H1 (cell line): ENCODE measurements at regions not wholly inside any gene's neighbourhood (a gene's known extent, or its start where the extent isn't known, plus 50 kb on each side); places are given as distances from the start of the nearest gene placed in this dataset.

ENCODE experiments used
- CTCF ChIA-PET: fragments of 300-600 bp; sonication (Branson Sonifier 250); formaldehyde crosslinking; loops from one replicate; lab custom pipeline; 2021; ENCODE audit not compliant: partially characterized antibody; lab: Charles Lee
- POLR2A ChIA-PET: fragments of 300-600 bp; sonication (Branson Sonifier 250); formaldehyde crosslinking; loops from one replicate; lab custom pipeline; 2021; ENCODE audit warnings: inconsistent platforms; ENCODE audit not compliant: partially characterized antibody; lab: Charles Lee
- DNase-seq, 2 experiments: peaks; one replicate each; pipeline versions ENCODE4 v3.0.0 to v3.0.0-alpha.2; 2010 to 2022; ENCODE audit warnings: low spot score in 2 of 2, low read depth in 1 of 2, mixed read lengths in 1 of 2
- FAIRE-seq: peaks from 2 replicates; lab custom pipeline; 2011; peaks lifted over from hg19 to GRCh38; lab: Jason Lieb, UNC
- H2AFZ ChIP-seq: 2 replicates; pipeline ENCODE4 v1.8.1; 2012; ENCODE audit warnings: low read length, inconsistent platforms
- H2AK5ac ChIP-seq: 2 replicates; pipeline ENCODE4 v1.6.1; 2013; ENCODE audit warnings: low read depth, low read length
- H2BK120ac ChIP-seq: replicated peaks from 2 replicates; pipeline ENCODE3; 2013; ENCODE audit warnings: low read depth, low read length, inconsistent platforms
- H2BK12ac ChIP-seq: 2 replicates; pipeline ENCODE4 v1.6.1; 2013; ENCODE audit warnings: low read depth, low read length
- H2BK15ac ChIP-seq: 2 replicates; pipeline ENCODE4 v1.6.1; 2013; ENCODE audit warnings: low read length
- H2BK20ac ChIP-seq: 2 replicates; pipeline ENCODE4 v1.6.1; 2013; ENCODE audit warnings: low read length
- H2BK5ac ChIP-seq: 2 replicates; pipeline ENCODE4 v1.6.1; 2013; ENCODE audit warnings: low read depth, low read length
- H3K14ac ChIP-seq: 2 replicates; pipeline ENCODE4 v1.6.1; 2013; ENCODE audit warnings: inconsistent platforms; ENCODE audit not compliant: insufficient read length
- H3K18ac ChIP-seq: 2 replicates; pipeline ENCODE4 v1.6.1; 2013; ENCODE audit warnings: low read length; ENCODE audit errors: extremely low read depth
- H3K23ac ChIP-seq: 2 replicates; pipeline ENCODE4 v1.6.1; 2013; ENCODE audit warnings: inconsistent platforms; ENCODE audit not compliant: insufficient read length
- H3K23me2 ChIP-seq: 2 replicates; pipeline ENCODE4 v1.6.1; 2013; ENCODE audit warnings: low read depth, low read length
- H3K27ac ChIP-seq: 2 replicates; pipeline ENCODE4 v1.6.1; 2011; ENCODE audit warnings: low read depth, low read length, inconsistent platforms
- H3K27me3 ChIP-seq, 4 experiments: replicated peaks in 1 of 4; 1 replicate in 1 of 4; 2 replicates in 3 of 4; pipeline versions ENCODE4 v1.6.1 to v1.8.1; 2011 to 2013; ENCODE audit warnings: low read length in 3 of 4, mild to moderate bottlenecking in 3 of 4, inconsistent platforms in 2 of 4, mixed read lengths in 2 of 4, moderate library complexity in 1 of 4; ENCODE audit not compliant: control insufficient read depth in 3 of 4, insufficient read depth in 3 of 4; ENCODE audit errors: extremely low read depth in 1 of 4
- H3K36me3 ChIP-seq, 4 experiments: 2 replicates each; pipeline versions ENCODE4 v1.6.1 to v1.8.1; 2011 to 2013; ENCODE audit warnings: mild to moderate bottlenecking in 4 of 4, low read length in 3 of 4, moderate library complexity in 2 of 4, control low read depth in 1 of 4, inconsistent platforms in 1 of 4; ENCODE audit not compliant: insufficient read depth in 4 of 4, control insufficient read depth in 2 of 4
- H3K4ac ChIP-seq: replicated peaks from 2 replicates; pipeline ENCODE3; 2013; ENCODE audit warnings: low read length, low read depth, mixed read lengths, inconsistent platforms; ENCODE audit not compliant: insufficient read length
- H3K4me1 ChIP-seq, 4 experiments: replicated peaks in 1 of 4; 1 replicate in 1 of 4; 2 replicates in 3 of 4; pipeline versions ENCODE4 v1.6.1 to v1.8.1; 2011 to 2013; ENCODE audit warnings: low read length in 3 of 4, inconsistent platforms in 2 of 4, mixed read lengths in 1 of 4; ENCODE audit not compliant: insufficient read depth in 4 of 4, control insufficient read depth in 3 of 4
- H3K4me2 ChIP-seq, 2 experiments: 2 replicates each; pipeline versions ENCODE4 v1.6.1 to v1.8.1; 2011 to 2013; ENCODE audit warnings: low read depth in 2 of 2, low read length in 2 of 2, control low read depth in 1 of 2, inconsistent platforms in 1 of 2, mild to moderate bottlenecking in 1 of 2; ENCODE audit not compliant: insufficient read depth in 1 of 2
- H3K4me3 ChIP-seq, 4 experiments: fragments of 200-600, 300-600 bp in 1 of 4; sonication (generic), shearing (Covaris generic), sonication (Bioruptor Twin) in 1 of 4; 2 replicates each; pipeline versions ENCODE4 v1.5.1 to v1.8.1; 2011 to 2016; ENCODE audit warnings: low read length in 4 of 4, low read depth in 3 of 4, control low read depth in 2 of 4, inconsistent platforms in 2 of 4, mild to moderate bottlenecking in 2 of 4, mixed read lengths in 1 of 4, moderate library complexity in 1 of 4; ENCODE audit not compliant: insufficient read depth in 2 of 4; ENCODE audit errors: extremely low read depth in 1 of 4
- H3K56ac ChIP-seq: replicated peaks from 2 replicates; pipeline ENCODE3; 2013; ENCODE audit warnings: low read depth, mild to moderate bottlenecking, mixed read lengths, low read length, inconsistent platforms; ENCODE audit not compliant: insufficient read length
- H3K79me1 ChIP-seq: 2 replicates; pipeline ENCODE4 v1.6.1; 2013; ENCODE audit warnings: low read depth, low read length, control low read depth
- H3K79me2 ChIP-seq, 2 experiments: 2 replicates each; pipeline versions ENCODE4 v1.6.1 to v1.8.1; 2012 to 2013; ENCODE audit warnings: low read length in 2 of 2, mild to moderate bottlenecking in 2 of 2, inconsistent platforms in 1 of 2; ENCODE audit not compliant: insufficient read depth in 2 of 2, control insufficient read depth in 1 of 2
- H3K9ac ChIP-seq, 4 experiments: replicated peaks in 1 of 4; 1 replicate in 1 of 4; 2 replicates in 3 of 4; pipeline versions ENCODE4 v1.6.1 to v1.8.1; 2011 to 2013; ENCODE audit warnings: low read depth in 3 of 4, low read length in 3 of 4, control low read depth in 2 of 4, mild to moderate bottlenecking in 2 of 4, moderate library complexity in 2 of 4, inconsistent platforms in 1 of 4; ENCODE audit errors: extremely low read depth in 1 of 4
- H3K9me3 ChIP-seq, 2 experiments: 2 replicates each; pipeline versions ENCODE4 v1.6.1 to v1.8.1; 2012 to 2013; ENCODE audit warnings: mild to moderate bottlenecking in 2 of 2, moderate library complexity in 2 of 2, control low read depth in 1 of 2, inconsistent platforms in 1 of 2, low read depth in 1 of 2, low read length in 1 of 2, mixed read lengths in 1 of 2; ENCODE audit not compliant: insufficient read depth in 2 of 2
- H4K20me1 ChIP-seq, 2 experiments: replicated peaks in 1 of 2; 2 replicates each; pipeline versions ENCODE3 to v1.8.1; 2011 to 2013; ENCODE audit warnings: inconsistent platforms in 2 of 2, low read length in 2 of 2, mild to moderate bottlenecking in 1 of 2; ENCODE audit not compliant: insufficient read depth in 2 of 2, control insufficient read depth in 1 of 2
- H4K5ac ChIP-seq: 2 replicates; pipeline ENCODE4 v1.6.1; 2013; ENCODE audit warnings: low read length, low read depth, mixed read lengths, inconsistent platforms; ENCODE audit not compliant: insufficient read length
- H4K8ac ChIP-seq: 2 replicates; pipeline ENCODE4 v1.8.0; 2013; ENCODE audit warnings: mild to moderate bottlenecking, moderate library complexity, low read length, inconsistent platforms; ENCODE audit not compliant: insufficient read depth; ENCODE audit errors: extremely low read depth
- H4K91ac ChIP-seq: replicated peaks from 2 replicates; pipeline ENCODE3; 2013; ENCODE audit warnings: low read length, mixed read lengths, inconsistent platforms; ENCODE audit not compliant: insufficient read length
- ASH2L ChIP-seq: fragments of 200-600, 300-600 bp; sonication (generic); IDR thresholded peaks from one replicate; pipeline ENCODE4 v1.7.1; 2017; ENCODE audit warnings: low read length
- BACH1 ChIP-seq: IDR thresholded peaks from 2 replicates; pipeline ENCODE4 v1.6.1; 2012; ENCODE audit warnings: low read length, improper control_type of control experiment
- BCL11A ChIP-seq, 2 experiments: IDR thresholded peaks; one replicate each; pipeline ENCODE4 v1.6.1; 2011; ENCODE audit warnings: low read depth in 2 of 2, low read length in 2 of 2, mild to moderate bottlenecking in 2 of 2
- CEBPB ChIP-seq: IDR thresholded peaks from 2 replicates; pipeline ENCODE4 v1.6.1; 2012; ENCODE audit warnings: low read depth, low read length
- EGR1 ChIP-seq: IDR thresholded peaks from 2 replicates; pipeline ENCODE4 v1.6.1; 2011; ENCODE audit warnings: low read depth, low read length, borderline replicate concordance
- GABPA ChIP-seq: IDR thresholded peaks from 2 replicates; pipeline ENCODE4 v1.6.1; 2011; ENCODE audit warnings: mild to moderate bottlenecking, low read length, moderate library complexity, borderline replicate concordance; ENCODE audit not compliant: insufficient read depth
- HDAC6 ChIP-seq: IDR thresholded peaks from one replicate; pipeline ENCODE4 v1.7.1; 2012; ENCODE audit warnings: low read depth, mild to moderate bottlenecking, inconsistent platforms, low read length, moderate library complexity
- NRF1 ChIP-seq: IDR thresholded peaks from 2 replicates; pipeline ENCODE4 v1.6.1; 2011; ENCODE audit warnings: mild to moderate bottlenecking, low read depth, low read length, improper control_type of control experiment
- POLR2AphosphoS5 ChIP-seq: IDR thresholded peaks from 2 replicates; pipeline ENCODE4 v1.6.1; 2011; ENCODE audit warnings: low read depth, low read length
- RAD21 ChIP-seq, 2 experiments: IDR thresholded peaks in 1 of 2; conservative IDR thresholded peaks in 1 of 2; 2 replicates each; pipeline ENCODE4 v1.6.1; 2011; ENCODE audit warnings: low read depth in 2 of 2, low read length in 2 of 2, improper control_type of control experiment in 1 of 2, inconsistent platforms in 1 of 2, mild to moderate bottlenecking in 1 of 2, moderate library complexity in 1 of 2
- RBBP5 ChIP-seq: IDR thresholded peaks from 2 replicates; pipeline ENCODE4 v1.7.1; 2012; ENCODE audit warnings: low read depth, mild to moderate bottlenecking, inconsistent platforms, low read length, moderate library complexity, borderline replicate concordance
- SAP30 ChIP-seq: fragments of 300-600 bp; sonication (generic); IDR thresholded peaks from 2 replicates; pipeline ENCODE4 v1.7.1; 2012; ENCODE audit warnings: low read length, moderate library complexity, mild to moderate bottlenecking, inconsistent platforms; ENCODE audit not compliant: insufficient read depth, insufficient replicate concordance
- SP1 ChIP-seq: IDR thresholded peaks from 2 replicates; pipeline ENCODE4 v1.6.1; 2011; ENCODE audit warnings: low read depth, low read length
- SRF ChIP-seq: IDR thresholded peaks from 2 replicates; pipeline ENCODE4 v1.6.1; 2011; ENCODE audit warnings: mild to moderate bottlenecking, low read depth, low read length, moderate library complexity
- TAF1 ChIP-seq: IDR thresholded peaks from 2 replicates; pipeline ENCODE4 v1.6.1; 2011; ENCODE audit warnings: mild to moderate bottlenecking, low read depth, low read length
- TEAD4 ChIP-seq: IDR thresholded peaks from 2 replicates; pipeline ENCODE4 v1.6.1; 2012; ENCODE audit warnings: low read depth, low read length, inconsistent platforms, mixed read lengths

GRCh38 chr12:58068706-58069105 is 127.3 kb downstream of the ATP23 start:
- H3K23ac ChIP-seq, result no peak overlapping the region
- H3K23me2 ChIP-seq, result no peaks in the 10 kb centered on the region
- no peaks in the 10 kb centered on the region for H3K79me1 ChIP-seq
- DNase-seq (no peak), FAIRE-seq (no peak)
- no peak overlapping the region for H3K9ac ChIP-seq
- H3K4me3 ChIP-seq, result no peak overlapping the region
- no peaks in the 10 kb centered on the region for H3K9me3 ChIP-seq
- no peak overlapping the region for H2BK120ac ChIP-seq
- H3K27me3 ChIP-seq, result no peaks in the 10 kb centered on the region
- H2AFZ ChIP-seq, result no peak overlapping the region
- no peak overlapping the region for H4K5ac ChIP-seq
- H3K27ac ChIP-seq, result no peak overlapping the region
- H3K4ac ChIP-seq, result no peak overlapping the region
- no peak overlapping the region for H3K18ac ChIP-seq
- CTCF ChIA-PET, result no interaction called here
- no peak overlapping the region for H3K14ac ChIP-seq
- H3K4me1 ChIP-seq, result no peaks in the 10 kb centered on the region
- H4K91ac ChIP-seq, result no peak overlapping the region
- H2AK5ac ChIP-seq, result no peak overlapping the region
- no peak overlapping the region for H2BK12ac ChIP-seq
- H2BK5ac ChIP-seq, result no peak overlapping the region
- no peak for TF ChIP-seq EGR1
- no peak for TF ChIP-seq RAD21 (IDR thresholded peaks at IDR 0.05 in 1 of 2, conservative IDR thresholded peaks at IDR 0.05 in 1 of 2; ENCODE audit: low read depth in 2 of 2, low read length in 2 of 2)
- TF ChIP-seq TEAD4, result no peak
- no peak for TF ChIP-seq BACH1
- TF ChIP-seq NRF1, result no peak
- TF ChIP-seq POLR2AphosphoS5, result no peak
- TF ChIP-seq SAP30, result no peak
- TF ChIP-seq BCL11A (IDR thresholded peaks at IDR 0.05; ENCODE audit: low read depth in 2 of 2, low read length in 2 of 2), result no peak
- no peak for TF ChIP-seq ASH2L
- TF ChIP-seq GABPA, result no peak
- no peak for TF ChIP-seq CEBPB
- no peak for TF ChIP-seq RBBP5
- no peak for TF ChIP-seq SP1
- TF ChIP-seq SRF, result no peak
- no peak for TF ChIP-seq HDAC6
- TF ChIP-seq TAF1, result no peak
- TF ChIP-seq, all 59 proteins: peak for 0
- POLR2A ChIA-PET, result no interaction called here
- Histone ChIP-seq H3K56ac (no peak overlapping the region), H2BK20ac (no peak overlapping the region), H4K8ac (no peak overlapping the region), H2BK15ac (no peak overlapping the region), H3K79me2 (no peaks in the 10 kb centered on the region), H4K20me1 (no peaks in the 10 kb centered on the region), H3K36me3 (no peaks in the 10 kb centered on the region), H3K4me2 (no peak overlapping the region)
